SK-N-SH (cell line): ENCODE measurements at regions not wholly inside any gene's neighbourhood (a gene's known extent, or its start where the extent isn't known, plus 50 kb on each side); places are given as distances from the start of the nearest gene placed in this dataset.

Experiments used
- EP300 ChIP-seq, 2 experiments: IDR thresholded peaks; 2 replicates each; pipeline versions ENCODE4 v1.4.0 to v1.6.1; 2012; ENCODE audit warnings: borderline replicate concordance in 1 of 2, low read depth in 1 of 2, low read length in 1 of 2
- GABPA ChIP-seq: IDR thresholded peaks from 2 replicates; pipeline ENCODE4 v1.4.0; 2012; ENCODE audit warnings: low read depth, mild to moderate bottlenecking
- JUND ChIP-seq: IDR thresholded peaks from 2 replicates; pipeline ENCODE4 v1.4.0; 2012
- POLR2AphosphoS5 ChIP-seq: IDR thresholded peaks from 2 replicates; pipeline ENCODE4 v1.6.1; 2012; ENCODE audit warnings: low read depth, low read length
- RCOR1 ChIP-seq: fragments of 150-350 bp; IDR thresholded peaks from 2 replicates; pipeline ENCODE4 v1.6.1; 2017; ENCODE audit warnings: antibody characterized with exemption, low read length
- RFX5 ChIP-seq: IDR thresholded peaks from 2 replicates; pipeline ENCODE4 v1.6.1; 2012; ENCODE audit warnings: mild to moderate bottlenecking, improper control_type of control experiment, low read length
- RXRA ChIP-seq: IDR thresholded peaks from 2 replicates; pipeline ENCODE4 v1.4.0; 2012; ENCODE audit warnings: low read depth, mild to moderate bottlenecking, borderline replicate concordance
- SIN3A ChIP-seq: IDR thresholded peaks from 2 replicates; pipeline ENCODE4 v1.6.1; 2012; ENCODE audit warnings: low read depth, mild to moderate bottlenecking, low read length, moderate library complexity, borderline replicate concordance
- TAF1 ChIP-seq: IDR thresholded peaks from 2 replicates; pipeline ENCODE4 v1.6.1; 2012; ENCODE audit warnings: low read depth, mild to moderate bottlenecking, low read length, moderate library complexity, borderline replicate concordance
- TCF12 ChIP-seq: IDR thresholded peaks from 2 replicates; pipeline ENCODE4 v1.4.0; 2012
- TF ChIP-seq, protein P1 (sequence below): fragments of 200-600 bp; sonication (generic); IDR thresholded peaks from 2 replicates; pipeline ENCODE4 v1.6.1; 2017; ENCODE audit warnings: antibody characterized with exemption, mild to moderate bottlenecking, moderate library complexity
- TF ChIP-seq, protein P2 (sequence below): IDR thresholded peaks from 2 replicates; pipeline ENCODE4 v1.4.0; 2012; ENCODE audit warnings: low read depth, borderline replicate concordance
- TF ChIP-seq, protein P3 (sequence below): IDR thresholded peaks from 2 replicates; pipeline ENCODE4 v1.4.0; 2012; ENCODE audit warnings: low read depth
- TF ChIP-seq, protein P4 (sequence below): IDR thresholded peaks from 2 replicates; pipeline ENCODE4 v1.6.1; 2012; ENCODE audit warnings: mild to moderate bottlenecking, low read depth, low read length, moderate library complexity

DNA sequence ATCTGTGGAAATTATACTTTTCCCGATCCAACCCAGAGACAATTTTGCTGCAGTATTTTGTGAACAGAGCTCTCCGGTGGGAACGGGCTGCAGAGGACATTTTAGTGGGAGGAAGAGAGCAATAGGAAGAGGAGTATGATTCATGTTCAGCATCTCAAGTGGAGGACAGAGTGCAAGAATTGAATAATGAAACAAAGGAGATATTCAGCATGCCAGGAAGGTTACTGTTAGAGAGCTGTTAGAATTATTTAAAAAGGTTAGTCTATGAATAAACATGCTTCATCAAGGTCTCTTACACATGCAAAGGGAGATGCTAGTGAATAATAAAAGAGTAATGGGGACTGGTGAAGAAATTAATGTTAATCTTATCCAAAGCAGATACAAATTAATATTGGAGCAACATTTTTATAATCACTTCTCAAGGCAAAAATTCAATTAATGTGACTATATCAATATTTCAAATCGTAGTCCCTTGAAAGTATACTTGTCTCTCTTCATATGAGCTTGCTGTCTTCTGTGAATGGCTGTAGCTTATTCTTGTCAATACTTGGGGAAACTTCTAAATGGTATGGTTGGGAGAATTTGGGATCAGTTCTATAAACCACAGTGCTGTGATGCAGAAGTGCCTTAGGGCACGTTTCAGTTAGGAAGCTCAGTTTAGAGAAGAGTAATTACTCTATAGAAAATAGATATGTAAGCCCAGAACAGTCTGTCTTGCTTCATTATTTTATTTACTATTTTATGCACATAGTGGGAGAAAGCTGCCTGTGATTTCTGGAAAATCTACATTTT lies 1165.8 kb downstream of the OLFM4 start:
- TF ChIP-seq, protein P1, sequence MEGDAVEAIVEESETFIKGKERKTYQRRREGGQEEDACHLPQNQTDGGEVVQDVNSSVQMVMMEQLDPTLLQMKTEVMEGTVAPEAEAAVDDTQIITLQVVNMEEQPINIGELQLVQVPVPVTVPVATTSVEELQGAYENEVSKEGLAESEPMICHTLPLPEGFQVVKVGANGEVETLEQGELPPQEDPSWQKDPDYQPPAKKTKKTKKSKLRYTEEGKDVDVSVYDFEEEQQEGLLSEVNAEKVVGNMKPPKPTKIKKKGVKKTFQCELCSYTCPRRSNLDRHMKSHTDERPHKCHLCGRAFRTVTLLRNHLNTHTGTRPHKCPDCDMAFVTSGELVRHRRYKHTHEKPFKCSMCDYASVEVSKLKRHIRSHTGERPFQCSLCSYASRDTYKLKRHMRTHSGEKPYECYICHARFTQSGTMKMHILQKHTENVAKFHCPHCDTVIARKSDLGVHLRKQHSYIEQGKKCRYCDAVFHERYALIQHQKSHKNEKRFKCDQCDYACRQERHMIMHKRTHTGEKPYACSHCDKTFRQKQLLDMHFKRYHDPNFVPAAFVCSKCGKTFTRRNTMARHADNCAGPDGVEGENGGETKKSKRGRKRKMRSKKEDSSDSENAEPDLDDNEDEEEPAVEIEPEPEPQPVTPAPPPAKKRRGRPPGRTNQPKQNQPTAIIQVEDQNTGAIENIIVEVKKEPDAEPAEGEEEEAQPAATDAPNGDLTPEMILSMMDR, result no peak
- TF ChIP-seq TCF12, result no peak
- TF ChIP-seq TAF1, result no peak
- TF ChIP-seq GABPA, result no peak
- TF ChIP-seq EP300 (IDR thresholded peaks at IDR 0.05; ENCODE audit: borderline replicate concordance in 1 of 2, low read depth in 1 of 2, low read length in 1 of 2), result no peak
- TF ChIP-seq JUND, result no peak
- no peak for TF ChIP-seq POLR2AphosphoS5
- no peak for TF ChIP-seq RCOR1
- TF ChIP-seq, protein P2, sequence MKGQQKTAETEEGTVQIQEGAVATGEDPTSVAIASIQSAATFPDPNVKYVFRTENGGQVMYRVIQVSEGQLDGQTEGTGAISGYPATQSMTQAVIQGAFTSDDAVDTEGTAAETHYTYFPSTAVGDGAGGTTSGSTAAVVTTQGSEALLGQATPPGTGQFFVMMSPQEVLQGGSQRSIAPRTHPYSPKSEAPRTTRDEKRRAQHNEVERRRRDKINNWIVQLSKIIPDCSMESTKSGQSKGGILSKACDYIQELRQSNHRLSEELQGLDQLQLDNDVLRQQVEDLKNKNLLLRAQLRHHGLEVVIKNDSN, result no peak
- TF ChIP-seq, protein P3, sequence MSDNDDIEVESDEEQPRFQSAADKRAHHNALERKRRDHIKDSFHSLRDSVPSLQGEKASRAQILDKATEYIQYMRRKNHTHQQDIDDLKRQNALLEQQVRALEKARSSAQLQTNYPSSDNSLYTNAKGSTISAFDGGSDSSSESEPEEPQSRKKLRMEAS, result no peak
- no peak for TF ChIP-seq RXRA
- TF ChIP-seq RFX5, result no peak
- TF ChIP-seq, protein P4, sequence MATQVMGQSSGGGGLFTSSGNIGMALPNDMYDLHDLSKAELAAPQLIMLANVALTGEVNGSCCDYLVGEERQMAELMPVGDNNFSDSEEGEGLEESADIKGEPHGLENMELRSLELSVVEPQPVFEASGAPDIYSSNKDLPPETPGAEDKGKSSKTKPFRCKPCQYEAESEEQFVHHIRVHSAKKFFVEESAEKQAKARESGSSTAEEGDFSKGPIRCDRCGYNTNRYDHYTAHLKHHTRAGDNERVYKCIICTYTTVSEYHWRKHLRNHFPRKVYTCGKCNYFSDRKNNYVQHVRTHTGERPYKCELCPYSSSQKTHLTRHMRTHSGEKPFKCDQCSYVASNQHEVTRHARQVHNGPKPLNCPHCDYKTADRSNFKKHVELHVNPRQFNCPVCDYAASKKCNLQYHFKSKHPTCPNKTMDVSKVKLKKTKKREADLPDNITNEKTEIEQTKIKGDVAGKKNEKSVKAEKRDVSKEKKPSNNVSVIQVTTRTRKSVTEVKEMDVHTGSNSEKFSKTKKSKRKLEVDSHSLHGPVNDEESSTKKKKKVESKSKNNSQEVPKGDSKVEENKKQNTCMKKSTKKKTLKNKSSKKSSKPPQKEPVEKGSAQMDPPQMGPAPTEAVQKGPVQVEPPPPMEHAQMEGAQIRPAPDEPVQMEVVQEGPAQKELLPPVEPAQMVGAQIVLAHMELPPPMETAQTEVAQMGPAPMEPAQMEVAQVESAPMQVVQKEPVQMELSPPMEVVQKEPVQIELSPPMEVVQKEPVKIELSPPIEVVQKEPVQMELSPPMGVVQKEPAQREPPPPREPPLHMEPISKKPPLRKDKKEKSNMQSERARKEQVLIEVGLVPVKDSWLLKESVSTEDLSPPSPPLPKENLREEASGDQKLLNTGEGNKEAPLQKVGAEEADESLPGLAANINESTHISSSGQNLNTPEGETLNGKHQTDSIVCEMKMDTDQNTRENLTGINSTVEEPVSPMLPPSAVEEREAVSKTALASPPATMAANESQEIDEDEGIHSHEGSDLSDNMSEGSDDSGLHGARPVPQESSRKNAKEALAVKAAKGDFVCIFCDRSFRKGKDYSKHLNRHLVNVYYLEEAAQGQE, result no peak
- TF ChIP-seq SIN3A, result no peak
